Neuronal stem cell (in vitro differentiated cells): ENCODE measurements at regions not wholly inside any gene's neighbourhood (a gene's known extent, or its start where the extent isn't known, plus 50 kb on each side); places are given as distances from the start of the nearest gene placed in this dataset.

Experiments used
- DNase-seq: peaks from one replicate; pipeline ENCODE4 v3.0.0-alpha.2; 2013; ENCODE audit warnings: low spot score
- H2AFZ ChIP-seq: one replicate; pipeline ENCODE4 v1.6.1; 2013; ENCODE audit warnings: mild to moderate bottlenecking, low read length, inconsistent platforms
- H2AK5ac ChIP-seq: 2 replicates; pipeline ENCODE4 v1.6.1; 2013; ENCODE audit warnings: low read depth, mild to moderate bottlenecking, inconsistent platforms, low read length, moderate library complexity, mixed read lengths
- H2BK120ac ChIP-seq: 2 replicates; pipeline ENCODE4 v1.6.1; 2013; ENCODE audit warnings: low read depth, mild to moderate bottlenecking, inconsistent platforms, low read length, moderate library complexity, mixed read lengths
- H2BK12ac ChIP-seq: one replicate; pipeline ENCODE4 v1.6.1; 2013; ENCODE audit warnings: low read length, inconsistent platforms
- H2BK15ac ChIP-seq: 2 replicates; pipeline ENCODE4 v1.6.1; 2013; ENCODE audit warnings: mild to moderate bottlenecking, low read length, inconsistent platforms, mixed read lengths
- H2BK5ac ChIP-seq: one replicate; pipeline ENCODE4 v1.6.1; 2013; ENCODE audit warnings: inconsistent platforms, mild to moderate bottlenecking, low read length, moderate library complexity
- H3K14ac ChIP-seq: one replicate; pipeline ENCODE4 v1.6.1; 2013; ENCODE audit warnings: low read length, inconsistent platforms
- H3K18ac ChIP-seq: 2 replicates; pipeline ENCODE4 v1.6.1; 2013; ENCODE audit warnings: low read length, inconsistent platforms
- H3K23ac ChIP-seq: 2 replicates; pipeline ENCODE4 v1.6.1; 2013; ENCODE audit warnings: low read depth, mild to moderate bottlenecking, mixed read lengths, low read length, inconsistent platforms; ENCODE audit not compliant: poor library complexity
- H3K27ac ChIP-seq: replicated peaks from 3 replicates; pipeline ENCODE4 v1.5.1; 2013; ENCODE audit warnings: low read length, inconsistent platforms
- H3K27me3 ChIP-seq, 3 experiments: 2 replicates each; pipeline ENCODE4 v1.6.1; 2013; ENCODE audit warnings: low read length in 3 of 3, mild to moderate bottlenecking in 2 of 3, inconsistent platforms in 1 of 3, low read depth in 1 of 3, mixed read lengths in 1 of 3, moderate library complexity in 1 of 3; ENCODE audit not compliant: control insufficient read depth in 3 of 3, insufficient read depth in 3 of 3
- H3K36me3 ChIP-seq, 2 donors: replicated peaks in 1 of 2; 2 replicates each; pipeline ENCODE4 v1.6.1; 2013; ENCODE audit warnings: low read length in 2 of 2; ENCODE audit not compliant: control insufficient read depth in 2 of 2, insufficient read depth in 2 of 2
- H3K4ac ChIP-seq: 2 replicates; pipeline ENCODE4 v1.6.1; 2013; ENCODE audit warnings: inconsistent platforms, mild to moderate bottlenecking, low read length, moderate library complexity
- H3K4me1 ChIP-seq, 2 donors: 1 replicate in 1 of 2; 2 replicates in 1 of 2; pipeline ENCODE4 v1.6.1; 2013; ENCODE audit warnings: low read length in 2 of 2, low read depth in 1 of 2; ENCODE audit not compliant: control insufficient read depth in 2 of 2, insufficient read depth in 1 of 2
- H3K4me2 ChIP-seq: one replicate; pipeline ENCODE4 v1.6.1; 2013; ENCODE audit warnings: mild to moderate bottlenecking, low read length, inconsistent platforms; ENCODE audit not compliant: insufficient read depth, poor library complexity, severe bottlenecking
- H3K4me3 ChIP-seq, 2 donors: 2 replicates each; pipeline ENCODE4 v1.5.1; 2013; ENCODE audit warnings: low read length in 2 of 2, mild to moderate bottlenecking in 2 of 2, inconsistent platforms in 1 of 2, moderate library complexity in 1 of 2
- H3K79me1 ChIP-seq: one replicate; pipeline ENCODE4 v1.6.1; 2013; ENCODE audit warnings: low read depth, mild to moderate bottlenecking, inconsistent platforms, low read length, moderate library complexity
- H3K9ac ChIP-seq: one replicate; pipeline ENCODE4 v1.6.1; 2013; ENCODE audit warnings: mild to moderate bottlenecking, low read depth, low read length, inconsistent platforms; ENCODE audit not compliant: poor library complexity
- H3K9me3 ChIP-seq, 2 donors: replicated peaks in 1 of 2; 2 replicates each; pipeline versions ENCODE3 to v1.6.1; 2013; ENCODE audit warnings: low read length in 2 of 2, mild to moderate bottlenecking in 2 of 2, inconsistent platforms in 1 of 2, low read depth in 1 of 2, mixed read lengths in 1 of 2, moderate library complexity in 1 of 2; ENCODE audit not compliant: control insufficient read depth in 2 of 2, insufficient read depth in 1 of 2
- H4K8ac ChIP-seq: one replicate; pipeline ENCODE4 v1.6.1; 2013; ENCODE audit warnings: low read depth, mild to moderate bottlenecking, inconsistent platforms, low read length, moderate library complexity
- H4K91ac ChIP-seq: one replicate; pipeline ENCODE4 v1.6.1; 2013; ENCODE audit warnings: low read length, low read depth, mild to moderate bottlenecking, inconsistent platforms; ENCODE audit not compliant: poor library complexity
- WGBS, 2 donors: extraction: QIAGEN DNeasy Blood & Tissue Kit; methylation state at CpG; one replicate each; pipeline ENCODE4 v1.1.7; 2013; ENCODE audit warnings: missing lambda C conversion rate in 2 of 2, mixed read lengths in 1 of 2; ENCODE audit not compliant: insufficient read length in 2 of 2, insufficient replicate concordance in 1 of 2; ENCODE audit errors: extremely low coverage in 2 of 2; 5-methylcytosine and 5-hydroxymethylcytosine counted together

DNA sequence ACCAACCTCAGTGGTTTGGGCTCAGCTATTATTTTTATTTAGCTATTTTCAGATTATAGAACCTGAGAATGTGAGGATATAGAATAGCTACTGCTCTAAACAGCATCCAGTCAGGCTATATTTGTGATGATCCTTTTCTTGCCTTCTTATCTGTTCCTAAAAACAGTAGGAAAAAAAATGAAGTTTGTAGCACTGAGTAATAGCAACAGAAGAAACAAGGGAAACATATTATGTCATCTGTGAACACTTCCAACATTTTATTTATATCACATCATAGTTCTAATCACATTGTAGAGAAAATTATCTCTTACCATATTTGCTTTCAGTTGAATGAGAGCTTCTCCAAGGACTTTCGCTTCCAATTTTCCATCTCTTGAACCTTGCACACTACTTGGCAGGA is 229.6 kb upstream of the PTPRZ1 start:
- Histone ChIP-seq H2BK5ac (no peak overlapping the region), H2AK5ac (no peak overlapping the region), H2BK15ac (no peak overlapping the region), H3K36me3 (no peaks in the 10 kb centered on the region), H4K91ac (no peak overlapping the region), H3K4me2 (no peak overlapping the region), H3K27ac (no peak overlapping the region), H2BK12ac (no peak overlapping the region), H3K23ac (no peak overlapping the region), H3K9ac (no peak overlapping the region), H4K8ac (no peak overlapping the region), H2AFZ (no peak overlapping the region), H3K14ac (no peak overlapping the region), H2BK120ac (no peak overlapping the region), H3K4ac (no peak overlapping the region), H3K9me3 (no peaks in the 10 kb centered on the region), H3K4me3 (no peak overlapping the region), H3K79me1 (no peaks in the 10 kb centered on the region), H3K27me3 (no peaks in the 10 kb centered on the region), H3K4me1 (no peaks in the 10 kb centered on the region), H3K18ac (no peak overlapping the region)
- DNase-seq = no peak
- no CpG with 5 or more reads among the region's 1 CpG for WGBS, 2 donors

DNA sequence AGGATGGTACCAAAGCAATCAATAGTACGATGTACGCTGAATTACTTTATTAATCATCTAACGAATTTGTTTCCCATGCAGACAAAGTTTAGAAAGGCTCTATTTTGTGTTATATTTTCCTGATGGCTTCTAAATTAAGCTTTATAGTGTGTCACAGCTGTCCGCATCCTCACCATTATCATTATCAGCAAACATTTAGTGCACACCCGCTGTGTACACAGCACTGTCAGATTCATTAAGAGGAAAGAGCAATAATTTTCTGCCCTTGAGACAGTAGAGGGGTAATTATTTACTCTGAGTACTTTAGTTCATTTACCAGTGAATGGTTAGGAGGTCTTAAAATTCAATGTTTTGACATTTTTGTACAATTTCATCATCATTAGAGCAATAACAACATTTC is 233.3 kb upstream of the PTPRZ1 start:
- no peak overlapping the region for H3K14ac ChIP-seq
- H2BK120ac ChIP-seq = no peak overlapping the region
- no peak overlapping the region for H3K23ac ChIP-seq
- no peak overlapping the region for H2BK12ac ChIP-seq
- H2BK5ac ChIP-seq = no peak overlapping the region
- no peaks in the 10 kb centered on the region for H3K4me1 ChIP-seq
- no CpG with 5 or more reads among the region's 5 CpGs for WGBS, 2 donors
- H3K27ac ChIP-seq = no peak overlapping the region
- no peak overlapping the region for H4K91ac ChIP-seq
- DNase-seq = no peak
- H3K27me3 ChIP-seq = no peaks in the 10 kb centered on the region
- H3K79me1 ChIP-seq = no peaks in the 10 kb centered on the region
- H3K4me2 ChIP-seq = no peak overlapping the region
- H3K4me3 ChIP-seq = no peak overlapping the region
- no peak overlapping the region for H2AK5ac ChIP-seq
- H2AFZ ChIP-seq = no peak overlapping the region
- no peak overlapping the region for H3K18ac ChIP-seq
- no peak overlapping the region for H4K8ac ChIP-seq
- no peak overlapping the region for H3K9ac ChIP-seq
- no peak overlapping the region for H3K4ac ChIP-seq
- no peaks in the 10 kb centered on the region for H3K9me3 ChIP-seq
- H2BK15ac ChIP-seq = no peak overlapping the region
- H3K36me3 ChIP-seq = no peaks in the 10 kb centered on the region

DNA sequence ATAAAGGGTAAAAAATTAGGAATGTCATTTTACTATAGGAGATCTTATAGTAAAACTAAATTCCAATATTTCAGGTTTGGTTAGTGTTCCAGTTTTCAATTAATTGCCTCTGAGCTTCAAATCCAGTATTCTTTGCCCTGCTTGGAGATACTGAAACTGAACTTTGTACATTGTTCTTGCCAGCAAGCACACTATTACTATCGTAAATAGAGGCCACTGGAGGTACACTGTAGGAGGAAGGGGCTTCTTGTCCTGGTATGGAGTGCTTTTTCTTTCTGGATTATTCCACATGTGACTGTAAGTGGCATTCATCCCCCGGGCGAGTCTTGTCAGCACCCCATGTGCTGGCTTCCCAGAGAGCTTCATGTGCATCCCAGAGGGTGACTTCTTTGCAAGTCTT is 234.7 kb upstream of the PTPRZ1 start:
- no CpG with 5 or more reads among the region's 3 CpGs for WGBS, 2 donors
- no peaks in the 10 kb centered on the region for H3K36me3 ChIP-seq

DNA sequence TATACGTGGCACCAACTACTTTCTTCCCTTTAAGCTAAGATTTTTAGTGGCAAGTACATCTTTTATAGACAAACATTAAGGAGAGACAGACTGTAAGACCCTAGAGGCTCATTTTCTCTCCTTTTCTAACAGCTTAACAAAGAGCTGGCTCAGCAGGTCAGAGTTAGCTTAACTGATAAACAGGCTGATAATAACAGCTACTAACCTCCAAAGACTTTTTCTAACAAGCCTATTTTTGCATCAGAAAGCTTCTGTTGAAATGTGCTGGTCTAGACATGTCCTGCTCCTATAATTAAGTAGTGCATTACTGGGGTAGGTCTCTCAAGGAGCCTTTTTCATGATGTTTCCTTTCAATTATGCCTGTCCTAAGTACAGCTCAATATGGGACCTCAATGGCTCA is 238.2 kb upstream of the FAM3C start:
- no peak overlapping the region for H3K4me3 ChIP-seq
- no peak for DNase-seq
- peaks cover 3 to 5% of the 10 kb centered on the region in 2 donors for H3K4me1 ChIP-seq
- H2BK5ac ChIP-seq = no peak overlapping the region
- no peaks in the 10 kb centered on the region for H3K27me3 ChIP-seq
- H2BK12ac ChIP-seq = no peak overlapping the region
- H3K9ac ChIP-seq = no peak overlapping the region
- peak overlapping the region; percentile 32 for H2AFZ ChIP-seq
- no peak overlapping the region for H2BK120ac ChIP-seq
- H3K4me2 ChIP-seq = no peak overlapping the region
- no peak overlapping the region for H4K91ac ChIP-seq
- no peak overlapping the region for H3K23ac ChIP-seq
- H3K4ac ChIP-seq = no peak overlapping the region
- no peaks in the 10 kb centered on the region for H3K79me1 ChIP-seq
- no peak overlapping the region for H3K14ac ChIP-seq
- no peaks in the 10 kb centered on the region for H3K36me3 ChIP-seq
- no CpG with 5 or more reads among the region's 1 CpG for WGBS, 2 donors
- H3K18ac ChIP-seq = no peak overlapping the region
- H2BK15ac ChIP-seq = no peak overlapping the region
- peaks cover 0 to 2% of the 10 kb centered on the region in 2 donors for H3K9me3 ChIP-seq
- H4K8ac ChIP-seq = no peak overlapping the region
- H2AK5ac ChIP-seq = no peak overlapping the region
- no peak overlapping the region for H3K27ac ChIP-seq

More for the DNA sequence above, 234.7 kb upstream of the PTPRZ1 start:
- Histone ChIP-seq H4K91ac (no peak overlapping the region), H2BK5ac (peak overlapping the region; percentile 48), H2BK15ac (no peak overlapping the region), H2BK120ac (no peak overlapping the region), H2BK12ac (no peak overlapping the region), H3K4me1 (peaks cover under 1 to 1% of the 10 kb centered on the region in 2 donors), H3K9me3 (peaks cover 0 to under 1% of the 10 kb centered on the region in 2 donors), H2AK5ac (no peak overlapping the region), H3K27me3 (no peaks in the 10 kb centered on the region), H3K79me1 (no peaks in the 10 kb centered on the region), H3K4me3 (no peak overlapping the region), H3K14ac (no peak overlapping the region), H3K23ac (no peak overlapping the region), H3K4ac (no peak overlapping the region), H3K9ac (no peak overlapping the region), H3K4me2 (no peak overlapping the region), H3K18ac (no peak overlapping the region), H3K27ac (no peak overlapping the region), H4K8ac (no peak overlapping the region), H2AFZ (no peak overlapping the region)
- DNase-seq = no peak
